ENCODE measurements at regions not wholly inside any gene's neighbourhood (a gene's known extent, or its start where the extent isn't known, plus 50 kb on each side); places are given as distances from the start of the nearest gene placed in this dataset.
"Not testable (repeated sequence)": the region's sequence is repeated elsewhere in the genome, so short reads cannot be mapped to it uniquely, and the experiment has no call there.

DNA sequence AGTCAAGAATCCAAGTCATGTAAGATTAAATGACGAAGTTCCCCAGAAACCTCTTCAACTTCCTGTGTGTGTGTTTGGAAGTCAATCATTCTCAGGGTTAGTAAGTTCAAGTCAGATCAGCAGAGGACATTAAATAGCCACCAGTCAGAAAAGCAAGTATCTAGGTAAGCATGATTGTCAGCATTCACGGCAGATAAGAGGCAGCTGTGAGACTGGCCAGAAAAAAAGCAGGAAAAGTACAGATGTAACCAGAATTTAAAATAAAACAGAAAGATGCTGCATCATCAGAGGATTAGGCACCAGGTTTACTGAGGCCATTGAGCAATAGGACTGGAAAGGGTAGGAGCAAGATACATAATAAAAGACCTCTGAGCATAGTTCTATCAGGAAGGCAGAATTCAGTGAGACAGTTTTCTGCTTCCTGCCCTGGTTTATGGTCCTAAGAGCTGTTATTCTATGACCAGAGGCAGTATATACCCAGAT is 606.9 kb downstream of the FSCB start:
- H3K27ac ChIP-seq: no peak overlapping the region

DNA sequence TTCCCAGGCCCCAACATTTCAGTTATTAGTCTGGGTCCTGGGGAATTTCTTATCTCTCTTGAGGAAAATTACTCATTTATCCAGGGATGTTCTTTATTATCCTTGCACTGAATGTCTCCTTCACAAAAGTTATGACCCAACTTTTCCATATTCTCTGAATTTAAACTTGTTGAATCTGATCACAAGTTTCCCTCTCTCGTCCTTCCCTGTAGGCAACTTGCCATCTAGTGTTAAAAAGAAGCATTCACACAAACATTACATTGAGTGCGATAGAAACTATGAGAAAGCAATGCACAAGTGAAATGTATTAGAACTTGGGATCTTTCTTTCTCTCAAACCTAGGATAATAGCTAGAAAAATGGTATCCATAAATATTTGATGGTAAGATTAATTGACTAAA is 608.4 kb downstream of the FSCB start:
- no peak overlapping the region for H3K27ac ChIP-seq
- H3K4me3 ChIP-seq: no peak overlapping the region

More for the DNA sequence above, 606.9 kb downstream of the FSCB start:
- no peak overlapping the region for H3K4me3 ChIP-seq

DNA sequence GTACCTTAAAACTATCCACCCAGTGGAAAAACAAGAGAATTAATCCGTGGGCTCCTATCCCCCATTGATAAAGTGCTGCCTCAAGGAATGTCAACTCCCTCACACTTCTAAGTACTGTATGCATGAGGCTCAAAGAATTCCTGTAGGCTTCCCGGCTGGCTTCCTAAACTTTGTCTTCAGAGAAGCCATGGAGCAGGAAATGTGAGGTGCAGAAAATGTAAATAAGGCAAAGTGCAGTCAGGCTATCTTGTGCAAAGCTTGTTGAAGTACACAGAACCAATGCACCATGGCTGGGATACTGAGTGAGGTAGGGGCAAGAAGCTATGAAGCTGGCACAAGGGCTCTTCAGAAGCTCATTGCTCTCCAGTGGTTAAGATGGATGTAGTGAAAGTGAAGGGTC is 611.0 kb downstream of the FSCB start:
- no peak overlapping the region for H3K4me3 ChIP-seq
- no peak overlapping the region for H3K27ac ChIP-seq

DNA sequence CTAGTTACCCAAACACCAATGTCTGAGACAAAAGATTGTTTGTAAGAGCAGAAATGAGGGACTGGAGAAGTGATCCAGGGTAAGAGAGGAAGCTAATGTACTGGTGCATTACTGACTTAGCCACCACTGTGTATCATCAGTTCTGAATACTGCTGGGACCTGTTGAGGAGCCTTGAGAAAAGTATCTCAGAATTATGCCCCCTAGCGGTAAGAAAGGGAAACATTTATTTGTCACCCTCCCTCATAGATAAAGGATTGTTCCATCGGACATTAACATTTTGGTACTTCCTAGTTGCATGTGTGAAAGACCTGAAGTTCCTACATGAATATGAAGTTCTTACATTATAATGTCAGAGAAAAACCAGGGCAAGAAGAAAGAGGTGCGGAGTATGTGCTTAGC is 612.5 kb downstream of the FSCB start:
- no peak overlapping the region for H3K4me3 ChIP-seq
- H3K27ac ChIP-seq: no peak overlapping the region

DNA sequence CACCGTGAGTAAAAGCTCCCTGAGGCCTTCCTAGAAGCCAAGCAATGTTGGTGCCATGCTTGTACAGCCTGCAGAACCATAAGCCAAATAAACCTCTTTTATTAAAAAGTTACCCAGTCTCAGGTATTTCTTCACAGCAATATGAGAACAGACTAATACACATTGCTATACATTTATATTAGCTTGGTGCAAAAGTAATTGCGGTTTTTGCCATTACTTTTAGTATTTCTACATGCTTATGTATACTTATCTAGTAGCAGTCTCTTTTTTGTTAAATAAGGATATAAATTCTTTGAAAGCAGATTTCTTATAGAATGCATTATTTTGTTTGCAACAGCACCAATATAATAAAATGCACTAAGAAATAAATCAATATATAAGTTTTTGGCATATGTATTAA is 619.6 kb downstream of the FSCB start:
- no peak overlapping the region for H3K4me3 ChIP-seq
- no peak overlapping the region for H3K27ac ChIP-seq

DNA sequence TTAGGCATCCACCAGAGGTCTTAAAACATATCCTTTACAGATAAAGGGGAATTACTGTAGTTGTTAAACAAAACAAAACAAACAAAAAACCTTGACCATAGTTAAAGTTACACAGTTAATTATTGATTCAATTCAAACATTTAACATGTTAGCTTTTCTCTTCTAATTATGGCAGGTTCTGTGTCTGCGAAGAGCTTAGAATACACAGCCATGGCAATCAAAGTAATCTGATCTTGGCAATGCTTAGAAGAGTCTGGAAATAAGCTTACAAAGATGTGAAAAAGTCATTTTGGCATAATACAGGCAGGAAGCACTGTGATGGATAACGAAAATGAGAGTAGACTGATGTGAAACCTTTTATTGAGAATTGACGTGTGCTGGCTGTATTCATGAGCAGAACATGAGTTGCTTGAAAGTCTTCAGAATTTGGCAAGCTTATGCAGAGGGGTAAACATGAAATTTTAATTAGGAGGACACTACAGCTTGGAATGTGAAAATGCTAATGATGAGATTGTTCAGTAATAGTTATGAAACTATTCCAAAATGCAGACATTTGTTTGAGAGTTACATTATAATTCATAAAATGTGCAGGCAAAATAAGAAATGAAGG is 629.6 kb downstream of the FSCB start:
- Histone ChIP-seq H3K27ac (no peak overlapping the region), H3K4me3 (no peak overlapping the region)

DNA sequence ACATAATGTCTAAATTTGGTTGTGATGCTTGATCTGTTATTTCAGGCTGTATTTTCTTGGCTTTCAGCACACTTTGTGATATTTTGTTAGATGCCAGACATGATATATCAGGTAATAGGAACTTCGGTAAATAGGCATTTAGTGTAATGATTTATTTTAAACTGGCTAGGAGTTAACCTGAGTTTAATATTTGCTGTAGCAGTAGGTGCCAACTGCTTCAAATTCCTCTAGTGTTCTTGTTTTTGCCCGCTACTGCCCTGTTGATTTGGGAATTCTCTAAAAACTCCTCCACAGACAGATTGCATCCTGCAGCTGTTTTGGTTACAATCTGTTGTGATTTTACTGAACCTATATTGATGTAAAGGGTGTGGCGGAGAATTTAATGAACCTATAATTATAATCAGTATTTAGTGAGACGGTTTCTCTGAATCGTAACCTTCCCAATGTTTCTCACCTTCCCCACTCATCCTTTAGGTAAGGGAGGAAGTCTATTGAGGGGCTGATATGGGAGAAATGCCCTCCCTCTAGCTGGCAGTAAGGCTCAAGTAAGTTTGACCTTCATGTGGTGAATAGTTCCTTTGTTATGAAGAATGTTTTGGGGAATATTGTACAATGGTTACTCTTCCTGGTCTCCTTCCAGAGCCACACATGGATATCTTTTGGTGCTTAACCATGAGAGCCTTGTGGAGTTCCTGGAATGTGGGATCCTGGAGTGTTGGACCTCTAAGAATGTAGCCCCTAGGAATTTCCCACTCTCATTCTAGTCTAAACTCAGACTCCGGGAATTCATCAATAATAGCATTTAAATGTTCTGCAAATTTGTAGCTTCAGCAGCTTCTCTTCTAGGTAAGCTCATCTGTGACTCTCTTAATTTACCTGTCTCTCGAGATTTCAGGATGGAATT is 634.1 kb downstream of the FSCB start:
- Histone ChIP-seq H3K4me3 (no peak overlapping the region), H3K27ac (no peak overlapping the region)

DNA sequence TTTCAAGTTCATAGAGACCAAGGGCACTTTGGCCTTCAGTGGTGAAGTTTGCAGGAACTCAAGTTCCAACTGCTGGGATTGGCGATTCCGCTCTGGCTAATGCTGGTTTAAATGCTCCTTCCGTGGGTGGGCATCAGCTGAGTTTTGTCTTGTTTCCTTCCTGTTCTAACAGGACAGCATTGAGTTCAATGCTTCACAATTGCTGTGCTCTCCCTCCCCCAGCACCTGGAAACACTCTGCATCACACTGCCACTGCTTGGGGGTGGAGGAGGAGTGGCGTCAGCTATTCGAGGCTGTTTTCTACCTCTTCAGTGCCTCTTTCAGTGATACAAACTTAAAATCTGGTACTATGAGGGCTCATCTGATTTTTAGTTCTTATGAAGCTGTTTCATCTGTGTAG is 634.9 kb downstream of the FSCB start:
- no peak overlapping the region for H3K27ac ChIP-seq

DNA sequence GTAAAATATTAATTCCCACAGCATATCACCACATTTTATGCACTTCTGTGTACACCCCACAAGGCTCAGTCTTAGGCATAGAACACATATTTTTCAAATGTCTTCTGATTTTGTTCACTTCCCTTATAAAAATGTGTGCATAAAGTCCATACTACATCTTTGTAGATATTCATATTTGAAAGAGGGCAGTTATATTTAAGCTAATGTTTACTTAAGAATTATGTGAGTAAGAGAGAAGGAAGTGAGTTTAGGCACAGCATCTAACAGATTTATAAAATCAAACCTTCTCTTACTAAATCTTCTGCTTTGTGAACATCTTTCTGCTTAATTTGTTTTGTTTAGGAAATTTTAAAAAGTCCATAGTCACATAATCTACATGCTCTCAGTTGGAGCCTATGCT is 648.1 kb downstream of the FSCB start:
- Histone ChIP-seq H3K27ac (no peak overlapping the region), H3K4me3 (no peak overlapping the region)

More for the DNA sequence above, 634.9 kb downstream of the FSCB start:
- no peak overlapping the region for H3K4me3 ChIP-seq

DNA sequence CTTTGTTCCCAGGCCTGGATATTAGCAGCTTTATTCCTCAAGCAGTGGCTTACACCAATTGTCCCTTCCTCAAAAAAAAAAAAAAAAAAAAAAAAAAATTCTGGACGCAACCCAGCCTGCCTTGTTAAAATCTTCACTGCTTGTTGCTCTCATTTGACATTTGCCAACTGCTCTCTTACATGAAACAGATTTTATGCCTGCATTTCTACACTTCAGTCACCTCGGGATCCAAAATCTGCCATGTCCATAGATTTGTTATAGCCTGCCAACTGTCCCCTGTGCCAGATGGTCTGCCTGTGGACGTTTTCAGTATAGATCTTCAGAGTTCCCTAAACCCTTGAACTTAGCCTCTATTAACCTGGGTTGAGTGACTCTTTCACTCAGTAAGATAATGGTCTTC is 651.5 kb downstream of the FSCB start:
- no peak overlapping the region for H3K27ac ChIP-seq
- H3K4me3 ChIP-seq: no peak overlapping the region

DNA sequence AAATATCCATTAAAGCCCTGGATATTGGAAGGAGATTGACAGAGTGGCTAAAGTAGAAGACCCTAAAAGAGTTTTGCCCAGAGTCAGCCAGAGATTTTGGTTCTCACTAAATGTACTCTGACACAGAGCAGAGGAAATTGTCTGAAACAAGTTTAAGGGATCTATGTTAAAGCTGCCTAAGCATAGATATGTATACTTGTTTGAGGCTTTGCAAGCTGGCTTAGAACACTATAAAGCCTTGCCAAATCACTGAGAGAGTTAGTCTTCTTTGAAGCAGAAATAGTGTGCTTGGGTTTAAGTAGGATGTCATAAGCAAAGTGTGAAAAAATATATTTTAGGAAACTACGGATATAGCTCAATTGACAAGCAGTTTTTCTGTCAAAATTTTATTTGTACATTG is 653.5 kb downstream of the FSCB start:
- Histone ChIP-seq H3K4me3 (no peak overlapping the region), H3K27ac (no peak overlapping the region)

DNA sequence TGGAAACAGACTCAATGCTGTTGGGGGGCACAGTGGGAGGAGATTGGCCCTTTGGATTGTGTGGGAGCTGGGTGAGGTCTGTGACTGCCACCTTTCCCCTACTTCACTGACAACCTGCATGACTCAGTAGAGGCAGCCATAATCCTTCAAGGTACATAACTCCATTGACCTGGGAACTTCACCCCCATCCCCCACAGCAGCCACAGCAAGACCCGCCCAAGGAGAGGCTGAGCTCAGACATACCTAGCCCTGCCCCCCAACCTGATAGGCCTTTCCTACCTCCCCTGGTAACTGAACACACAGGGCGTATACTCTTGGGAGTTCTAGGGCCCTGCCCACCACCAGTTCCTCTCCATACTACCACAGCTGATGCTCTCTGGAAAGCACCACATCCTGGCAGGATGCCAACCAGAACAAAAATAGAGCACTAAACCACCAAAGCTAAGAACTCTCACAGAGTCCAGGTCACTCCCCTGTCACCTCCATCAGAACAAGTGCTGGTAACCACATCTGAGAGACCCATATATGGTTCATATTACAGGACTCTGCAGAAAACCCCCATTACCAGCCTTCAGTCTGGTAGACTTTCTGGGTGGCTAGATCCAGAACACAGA is 703.9 kb downstream of the FSCB start:
- Histone ChIP-seq H3K4me3 (no peak overlapping the region), H3K27ac (no peak overlapping the region)

DNA sequence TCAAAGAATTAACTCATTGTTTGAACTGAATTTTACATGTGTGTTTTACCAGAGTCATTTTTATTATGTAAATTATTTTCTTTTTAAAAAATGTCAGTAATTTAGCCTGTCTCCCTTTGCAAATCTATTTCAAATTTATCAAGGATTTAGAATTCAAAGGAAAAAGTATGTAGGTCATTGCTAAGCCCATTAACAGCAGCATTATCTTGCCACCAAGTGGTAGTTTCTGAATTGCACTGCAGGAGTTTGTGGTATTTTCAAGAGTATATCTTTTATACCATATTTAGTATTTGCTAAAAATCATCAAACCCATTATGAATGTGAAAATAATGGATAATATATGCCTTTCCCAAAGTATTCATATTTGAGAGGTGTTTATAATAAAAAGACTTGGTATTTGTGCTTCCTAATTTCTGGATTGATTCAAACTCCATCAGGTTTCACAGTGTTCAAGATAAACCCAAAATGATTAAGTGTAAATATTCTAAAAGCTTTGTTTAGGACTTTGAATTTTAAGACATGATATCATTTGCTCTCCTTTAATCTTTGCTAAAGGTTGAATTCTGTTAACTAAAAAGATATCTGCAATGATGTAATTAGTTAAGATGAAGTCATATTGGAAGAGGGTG is 711.4 kb downstream of the FSCB start:
- no peak overlapping the region for H3K4me3 ChIP-seq
- H3K27ac ChIP-seq: no peak overlapping the region

DNA sequence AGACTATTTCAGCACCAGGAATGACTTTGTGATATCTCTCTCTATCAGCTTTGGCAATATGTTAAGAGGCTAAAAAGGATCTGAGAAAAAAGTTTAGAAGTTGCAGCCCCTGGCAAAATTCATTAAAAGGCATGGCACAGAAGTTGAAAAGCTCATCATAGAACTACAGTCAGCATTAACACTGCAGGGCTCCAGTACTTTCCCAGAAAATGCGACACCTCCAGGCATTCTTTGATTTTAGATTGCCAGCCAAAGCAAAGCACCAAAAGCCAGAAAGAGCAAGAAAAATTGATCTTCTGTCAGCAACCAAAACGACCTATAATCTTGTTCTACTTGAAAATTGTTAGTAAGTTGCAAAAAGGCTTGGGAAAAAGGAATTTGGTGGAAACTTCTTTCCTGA is 713.5 kb downstream of the FSCB start:
- H3K4me3 ChIP-seq: no peak overlapping the region
- H3K27ac ChIP-seq: no peak overlapping the region

DNA sequence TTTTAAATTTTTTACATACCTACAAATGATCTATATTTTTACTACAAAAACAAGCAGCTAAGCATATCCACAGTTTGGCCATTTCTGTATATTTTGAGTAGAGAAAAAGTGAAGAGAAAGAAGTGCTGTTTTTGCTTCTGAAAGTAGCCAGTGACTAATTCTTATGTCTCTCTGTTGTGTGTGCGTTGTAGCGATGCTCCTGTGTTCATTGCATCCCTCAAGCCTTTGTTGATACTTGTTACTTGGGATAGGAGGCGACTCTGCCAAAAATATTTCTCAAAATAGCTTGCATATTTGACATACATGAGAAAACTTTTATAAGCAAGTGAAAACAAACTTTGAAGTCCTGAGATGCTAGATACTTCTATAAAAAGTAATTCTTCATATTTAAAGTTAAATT is 714.1 kb downstream of the FSCB start:
- H3K27ac ChIP-seq: no peak overlapping the region
- H3K4me3 ChIP-seq: no peak overlapping the region

DNA sequence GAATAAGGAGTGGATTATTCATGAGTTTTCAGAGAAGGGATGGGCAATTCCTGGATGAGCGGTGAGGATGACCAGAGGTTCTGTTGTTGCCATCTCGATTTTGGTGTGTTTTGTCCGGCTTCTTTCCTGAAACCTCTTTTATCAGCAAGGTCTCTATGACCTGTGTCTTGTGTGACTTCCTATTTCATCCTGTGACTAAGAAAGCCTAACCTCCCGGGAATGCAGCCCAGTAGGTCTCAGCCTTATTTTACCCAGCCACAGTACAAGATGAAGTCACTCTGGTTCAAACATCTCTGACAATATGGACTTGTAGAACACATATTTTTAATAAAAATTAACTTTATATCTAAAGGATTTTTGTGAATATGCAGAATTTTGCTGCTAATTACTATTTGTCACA is 716.4 kb downstream of the FSCB start:
- no peak overlapping the region for H3K4me3 ChIP-seq
- H3K27ac ChIP-seq: no peak overlapping the region

DNA sequence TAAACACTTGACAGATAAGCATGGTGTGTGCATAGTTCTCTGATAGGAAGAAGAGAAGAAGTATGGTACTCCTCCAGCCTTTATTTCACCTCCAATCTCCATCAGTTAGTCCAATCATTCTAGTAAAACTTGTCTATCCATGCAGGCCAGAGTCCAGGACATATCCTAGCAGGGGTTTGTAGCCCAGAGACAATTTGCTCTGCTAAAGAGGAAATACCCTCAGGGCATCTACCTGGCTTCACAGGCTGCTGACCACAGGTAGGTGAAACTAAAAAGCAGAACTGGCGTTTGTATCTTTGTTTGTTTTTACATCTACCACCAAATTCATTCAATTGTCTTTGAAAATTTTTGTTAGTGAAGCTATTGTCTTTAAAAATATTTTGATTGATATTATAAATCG is 717.6 kb downstream of the FSCB start:
- no peak overlapping the region for H3K4me3 ChIP-seq
- H3K27ac ChIP-seq: no peak overlapping the region

DNA sequence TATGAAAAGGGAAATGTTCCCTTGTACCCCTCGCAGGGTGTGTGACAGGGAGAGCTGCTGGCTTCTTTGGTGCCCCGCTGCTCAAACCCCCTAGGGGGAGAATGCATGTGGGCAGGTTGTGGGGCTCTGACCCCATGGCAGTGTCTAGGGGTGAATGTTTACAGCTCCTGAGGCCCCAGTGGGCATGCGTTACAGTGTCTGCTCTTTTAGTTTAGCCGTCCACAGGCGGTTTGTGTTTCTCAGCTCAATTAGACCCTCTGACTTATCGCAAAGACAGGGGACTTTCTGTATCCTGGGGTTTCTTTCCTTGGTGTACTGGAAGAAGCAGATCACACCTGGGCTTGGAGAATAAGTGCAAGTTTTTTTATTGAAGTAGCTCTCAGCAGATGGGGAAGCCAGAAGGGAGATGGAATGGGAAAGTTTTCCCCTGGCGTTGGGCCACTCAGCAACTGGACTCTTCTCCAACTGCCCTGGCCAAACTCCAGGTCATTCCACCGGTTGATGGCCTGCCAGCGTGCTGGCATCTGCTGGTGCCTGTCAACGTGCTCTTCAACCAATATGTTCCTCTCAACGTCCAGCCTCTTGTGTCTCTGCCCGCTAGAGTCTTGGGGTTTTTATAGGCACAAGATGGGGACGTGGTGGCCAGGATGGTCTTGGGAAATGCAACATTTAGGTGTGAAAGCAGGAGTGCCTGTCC is 720.9 kb downstream of the FSCB start:
- Histone ChIP-seq H3K27ac (no peak overlapping the region), H3K4me3 (no peak overlapping the region)

DNA sequence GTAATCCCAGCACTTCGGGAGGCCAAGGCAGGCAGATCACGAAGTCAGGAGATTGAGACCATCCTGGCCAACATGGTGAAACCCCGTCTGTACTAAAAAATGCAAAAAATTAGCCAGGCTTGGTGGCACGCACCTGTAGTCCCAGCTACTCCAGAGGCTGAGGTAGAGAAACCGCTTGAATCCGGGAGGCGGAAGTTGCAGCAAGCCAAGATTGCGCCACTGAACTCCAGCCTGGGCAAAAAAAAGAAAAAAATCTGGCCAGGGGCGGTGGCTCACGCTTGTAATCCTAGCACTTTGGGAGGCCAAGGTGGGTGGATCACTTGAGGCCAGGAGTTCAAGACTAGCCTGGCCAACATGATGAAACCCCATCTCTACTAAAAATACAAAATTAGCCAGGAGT is 722.7 kb downstream of the FSCB start:
- H3K4me3 ChIP-seq, H3K27ac ChIP-seq: not testable (repeated sequence)
